ENCODE measurements at regions not wholly inside any gene's neighbourhood (a gene's known extent, or its start where the extent isn't known, plus 50 kb on each side); places are given as distances from the start of the nearest gene placed in this dataset.

GRCh38 chr2:18243816-18244215, 316.6 kb downstream of the RDH14 start:
- DNase-seq, result no peak

GRCh38 chr2:18242716-18243115, 317.7 kb downstream of the RDH14 start:
- DNase-seq, result no peak

- DNase-seq, result no peak
Measured at GRCh38 chr2:18238209-18238608, 322.2 kb downstream of the RDH14 start.

- DNase-seq, result no peak
Measured at GRCh38 chr2:18237298-18237697, 323.2 kb downstream of the RDH14 start.

DNA sequence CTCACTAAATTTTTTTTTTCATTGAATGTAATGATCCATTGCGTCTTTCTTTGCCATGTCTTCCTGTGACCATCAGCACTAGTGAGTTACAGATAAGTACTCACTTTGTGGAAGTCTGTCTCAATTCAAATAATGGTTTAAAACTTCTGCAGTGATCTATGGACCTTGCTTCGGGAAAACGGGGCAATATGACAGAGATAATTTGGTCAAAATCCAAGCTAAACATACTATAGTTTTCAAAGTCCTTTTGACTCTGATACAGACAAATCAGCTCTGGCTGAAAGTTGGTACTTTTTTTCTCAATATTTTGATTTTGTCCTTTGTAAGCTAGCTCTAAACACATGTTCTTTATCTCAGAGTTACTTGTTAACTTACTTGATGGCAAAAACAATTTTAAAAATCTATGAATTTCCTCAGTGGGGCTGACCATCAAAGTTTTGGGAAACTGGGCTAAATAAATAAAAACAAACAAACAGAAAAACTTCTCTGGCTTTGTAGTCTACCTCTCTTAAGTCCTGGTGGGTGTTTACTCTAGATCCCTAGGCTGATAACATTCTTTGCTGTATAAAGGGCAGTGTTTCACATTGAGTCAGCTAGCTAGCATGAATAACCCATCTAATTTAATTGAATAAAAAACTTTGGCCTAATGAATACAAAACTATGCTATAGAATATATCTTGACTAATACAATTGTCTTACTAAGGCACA, 327.6 kb downstream of the RDH14 start:
- DNase-seq, result no peak

DNA sequence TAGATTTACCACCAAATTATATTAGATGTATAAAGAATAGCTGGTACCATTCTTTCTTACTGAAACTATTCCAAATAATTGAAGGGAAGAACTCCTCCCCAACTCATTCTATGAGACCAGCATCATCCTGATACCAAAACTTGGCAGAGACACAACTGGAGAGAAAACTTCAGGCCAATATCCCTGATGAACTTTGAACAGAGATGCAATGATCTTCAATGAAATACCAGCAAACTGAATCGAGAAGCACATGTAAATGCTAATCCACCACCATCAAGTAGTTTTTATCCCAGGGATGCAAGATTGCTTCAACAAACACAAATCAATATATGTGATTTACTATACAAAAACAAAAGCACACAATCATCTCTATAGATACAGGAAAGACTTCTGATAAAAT, 329.8 kb downstream of the RDH14 start:
- no peak for DNase-seq

DNA sequence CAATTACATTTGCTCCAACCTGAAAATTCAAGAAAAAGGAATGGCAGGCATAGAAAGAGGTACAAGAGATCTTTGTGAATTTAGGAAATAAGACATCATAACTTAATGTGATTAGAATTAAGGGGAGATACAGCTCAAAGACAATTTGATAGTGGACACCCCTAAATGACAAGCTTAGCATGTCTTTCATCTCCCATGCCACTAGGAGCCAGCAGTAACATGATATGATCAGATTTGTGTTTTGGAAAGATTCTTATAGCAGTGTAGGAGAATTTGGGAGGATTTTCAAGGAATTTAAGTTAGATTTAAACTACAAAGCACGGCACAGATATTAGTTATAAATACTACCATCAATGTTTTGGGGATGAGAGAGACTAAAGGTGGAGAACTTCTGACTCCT, 340.8 kb downstream of the RDH14 start:
- no peak for DNase-seq

GRCh38 chr2:18218160-18218933, 339.9 kb downstream of the KCNS3 start:
- no peak for DNase-seq

DNA sequence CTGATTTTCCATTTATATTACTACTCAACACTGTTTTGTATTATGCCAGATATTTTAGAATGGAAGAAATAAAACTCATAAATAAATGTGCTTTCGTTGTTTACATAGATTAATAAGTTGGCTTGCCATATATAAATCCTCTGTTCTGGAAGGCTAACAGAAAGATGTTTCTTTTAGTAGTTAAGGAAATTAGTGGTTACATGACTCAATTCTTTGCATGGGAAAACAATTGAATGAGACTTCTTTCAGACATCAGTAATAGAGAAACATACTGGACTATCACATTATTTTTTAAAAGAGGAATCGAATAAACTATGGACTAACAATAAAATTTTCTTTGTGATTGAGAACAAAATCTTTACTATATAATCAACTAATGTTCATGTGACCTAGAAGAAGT, 336.5 kb downstream of the KCNS3 start:
- DNase-seq, result no peak

- no peak for DNase-seq
Measured at GRCh38 chr2:18213986-18214385, 335.5 kb downstream of the KCNS3 start.

DNA sequence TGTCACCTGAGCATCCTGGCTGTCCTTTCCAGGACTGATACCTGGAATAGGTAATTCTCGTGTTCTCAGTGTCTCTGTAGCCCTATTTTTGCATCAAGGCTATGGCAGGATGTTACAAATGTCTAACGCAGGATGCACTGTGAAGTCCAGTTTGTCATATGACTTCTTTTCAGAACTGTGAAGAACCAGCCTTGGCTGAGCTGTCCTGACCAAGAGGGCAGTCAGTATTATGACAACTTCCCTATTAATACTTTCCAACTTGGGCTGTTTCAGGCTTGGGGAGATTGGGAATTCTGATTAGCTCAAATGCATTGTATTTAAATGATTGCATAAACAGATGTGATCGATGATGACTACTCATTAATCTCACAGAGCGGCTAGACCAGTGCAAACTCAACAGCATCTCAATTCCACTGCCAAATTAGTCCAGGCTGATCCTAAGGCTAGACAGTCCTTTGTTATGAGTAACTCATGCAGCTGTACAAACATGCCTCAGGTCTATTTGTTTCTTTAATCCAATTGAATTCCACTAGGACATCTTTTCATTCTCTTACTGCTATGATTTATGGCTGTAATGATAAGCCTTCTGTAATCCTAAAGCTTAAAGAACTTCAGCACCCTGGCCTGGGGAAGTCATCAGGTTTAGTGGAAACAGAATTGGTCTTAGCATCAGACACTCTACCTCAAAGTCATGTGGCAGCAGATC, 331.6 kb downstream of the KCNS3 start:
- no peak for DNase-seq

GRCh38 chr2:18208956-18209355, 330.5 kb downstream of the KCNS3 start:
- no peak for DNase-seq

DNA sequence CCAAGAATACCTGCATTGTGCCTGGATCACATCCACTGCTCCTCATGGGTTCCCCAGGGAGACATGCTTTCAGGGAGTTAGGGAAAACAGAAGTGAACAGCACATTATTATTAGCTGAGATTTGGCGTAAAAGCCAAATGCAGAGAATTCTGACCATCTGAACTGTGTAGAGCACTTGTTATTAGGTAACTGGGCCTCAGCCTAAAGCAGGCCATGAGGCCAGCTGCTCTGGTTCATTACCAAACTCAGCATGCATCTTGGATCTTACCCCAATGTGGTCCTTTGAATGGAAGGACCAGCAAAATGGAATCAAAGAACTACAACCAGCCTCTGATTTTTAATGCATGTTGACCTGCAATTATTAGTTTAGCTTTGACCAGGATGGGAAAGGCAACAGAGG, 322.3 kb downstream of the KCNS3 start:
- no peak for DNase-seq

GRCh38 chr2:18198677-18199076, 320.2 kb downstream of the KCNS3 start:
- no peak for DNase-seq

- DNase-seq, result no peak
Measured at GRCh38 chr2:18194161-18194560, 315.7 kb downstream of the KCNS3 start.

DNA sequence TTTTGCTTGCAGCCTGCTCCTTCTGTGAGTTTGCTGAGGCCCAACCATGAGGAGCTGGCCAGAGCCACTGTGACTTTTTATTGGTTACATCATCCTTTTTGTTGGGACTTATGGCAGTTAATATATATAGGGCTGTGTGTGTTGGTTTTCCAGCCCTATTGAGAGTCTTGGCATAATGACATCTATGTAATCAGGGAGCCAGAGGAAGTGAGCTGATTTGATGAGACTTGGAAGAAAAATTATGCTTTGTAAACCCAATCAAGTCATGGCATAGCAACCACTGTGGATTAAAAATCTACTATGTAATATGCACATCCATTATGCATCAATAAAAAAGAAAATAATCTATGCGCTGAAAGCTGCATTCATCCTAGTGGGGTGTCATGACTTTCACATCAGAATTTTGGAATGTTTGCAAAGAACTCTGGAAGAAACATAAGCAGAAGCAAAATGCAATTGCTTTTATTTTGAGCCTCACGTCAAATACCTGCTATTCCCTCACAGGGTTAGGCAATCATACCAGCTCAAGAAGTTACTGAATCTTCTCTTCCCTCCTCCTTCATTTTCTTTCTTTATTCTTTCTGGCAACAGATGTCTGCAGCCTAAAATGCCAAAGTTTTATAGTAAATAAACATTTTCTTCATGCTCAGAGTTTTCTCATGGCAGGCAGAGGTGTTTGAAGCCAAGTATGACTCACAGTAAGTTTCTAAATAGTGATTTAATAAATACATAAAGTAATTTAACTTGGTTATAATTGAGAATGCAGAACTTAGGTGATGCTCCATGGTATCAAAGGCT, 308.5 kb downstream of the KCNS3 start:
- DNase-seq, result no peak

GRCh38 chr2:18182861-18183260, 304.4 kb downstream of the KCNS3 start:
- DNase-seq, result no peak

- DNase-seq, result no peak
Measured at GRCh38 chr2:18180912-18181311, 302.4 kb downstream of the KCNS3 start.

DNA sequence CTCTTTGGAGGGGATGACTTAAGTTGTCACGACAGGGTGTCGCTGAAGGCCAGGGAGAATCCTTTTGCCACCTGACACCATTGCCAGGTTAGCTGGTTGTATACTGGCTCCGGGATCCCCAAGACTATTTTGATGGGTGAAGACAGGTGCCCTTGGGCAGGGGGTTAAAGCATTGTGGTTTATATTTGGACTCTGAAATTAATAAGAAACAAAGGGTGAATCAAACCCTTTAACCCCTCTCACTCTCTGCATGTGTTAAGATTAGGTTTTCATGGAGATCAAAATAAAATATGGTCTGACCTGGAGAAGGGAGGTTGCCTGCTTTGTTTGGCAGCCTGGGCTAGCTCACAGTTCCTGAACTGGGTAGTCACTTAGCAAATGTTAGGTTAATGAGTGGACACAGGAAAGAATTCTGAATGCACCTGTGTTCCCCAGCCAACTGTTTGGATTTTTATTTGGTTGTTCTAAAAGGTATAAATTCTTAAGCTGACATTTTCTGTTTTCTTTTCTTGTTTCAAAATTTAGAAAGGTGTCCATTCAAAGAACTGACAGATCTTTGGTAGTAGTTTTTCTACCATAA, 301.7 kb downstream of the KCNS3 start:
- no peak for DNase-seq

GRCh38 chr2:18178736-18179349, 300.4 kb downstream of the KCNS3 start:
- DNase-seq, result peak; percentile 18

GRCh38 chr2:18176679-18177215, 298.3 kb downstream of the KCNS3 start:
- DNase-seq, result no peak

GRCh38 chr2:18172607-18173006, 294.1 kb downstream of the KCNS3 start:
- DNase-seq, result no peak
